GM12878 (cell line): ENCODE measurements at regions not wholly inside any gene's neighbourhood (a gene's known extent, or its start where the extent isn't known, plus 50 kb on each side); places are given as distances from the start of the nearest gene placed in this dataset.

Experiments used
- ATAC-seq: fragments of 200-7000 bp; cut with Tn5 transposase; 3 replicates; pipeline ENCODE4 v1.9.1; 2020; ENCODE audit warnings: mild to moderate bottlenecking, moderate library complexity
- BruUV-seq: library from RNA; stranded (reverse); fragments of 400-500 nt; replicated peaks from 2 replicates; lab custom pipeline; 2021; lab: Mats Ljungman, UMichigan
- CTCF ChIA-PET: fragments of 300-600 bp; sonication (Branson Sonifier 250); formaldehyde crosslinking; extraction: SDS; loops from one replicate; lab custom pipeline; 2021; ENCODE audit warnings: inconsistent platforms; lab: Yijun Ruan, JAX
- POLR2A ChIA-PET: fragments of 350-600 bp; formaldehyde crosslinking; extraction: SDS; loops from one replicate; lab custom pipeline; 2021; ENCODE audit warnings: inconsistent platforms; lab: Charles Lee
- RAD21 ChIA-PET: fragments of 300-600 bp; sonication (Branson Sonifier 250); formaldehyde crosslinking; loops from one replicate; lab custom pipeline; 2023; ENCODE audit warnings: antibody characterized with exemption; ENCODE audit not compliant: unreplicated experiment; lab: Charles Lee
- SMC1A ChIA-PET: fragments of 300-600 bp; sonication (Branson Sonifier 250); formaldehyde crosslinking; loops from one replicate; lab custom pipeline; 2023; ENCODE audit not compliant: unreplicated experiment, uncharacterized antibody; lab: Charles Lee
- DNase-seq: peaks from one replicate; pipeline ENCODE4 v3.0.0-alpha.2; 2011; ENCODE audit warnings: low read depth, low spot score
- FAIRE-seq: peaks from 3 replicates; lab custom pipeline; 2011; peaks lifted over from hg19 to GRCh38; lab: Jason Lieb, UNC
- H2AFZ ChIP-seq: 2 replicates; pipeline ENCODE4 v1.6.0; 2011; ENCODE audit warnings: low read depth, low read length, control low read depth; ENCODE audit not compliant: control insufficient read depth
- H3K27ac ChIP-seq: 2 replicates; pipeline ENCODE4 v1.5.1; 2011; ENCODE audit warnings: control low read depth; ENCODE audit not compliant: control insufficient read depth, insufficient read depth
- H3K27me3 ChIP-seq, 2 experiments: replicated peaks in 1 of 2; 2 replicates each; pipeline versions ENCODE4 v1.6.0 to v1.6.1; 2011; ENCODE audit warnings: low read length in 1 of 2; ENCODE audit not compliant: control insufficient read depth in 2 of 2, insufficient read depth in 2 of 2
- H3K36me3 ChIP-seq, 2 experiments: 2 replicates each; pipeline ENCODE4 v1.5.1; 2011; ENCODE audit warnings: low read length in 1 of 2; ENCODE audit not compliant: control insufficient read depth in 2 of 2, insufficient read depth in 2 of 2
- H3K4me1 ChIP-seq: 2 replicates; pipeline ENCODE4 v1.6.1; 2011; ENCODE audit warnings: mild to moderate bottlenecking, low read length, moderate library complexity, mixed read lengths; ENCODE audit not compliant: control insufficient read depth, insufficient read depth
- H3K4me2 ChIP-seq: 2 replicates; pipeline ENCODE4 v1.6.0; 2011; ENCODE audit warnings: control low read depth; ENCODE audit not compliant: control insufficient read depth, insufficient read depth
- H3K4me3 ChIP-seq: fragments of 200-600 bp; sonication (generic); 2 replicates; pipeline ENCODE4 v1.5.1; 2016
- H3K79me2 ChIP-seq: 2 replicates; pipeline ENCODE4 v1.6.0; 2011; ENCODE audit warnings: low read length; ENCODE audit not compliant: control insufficient read depth, insufficient read depth
- H3K9ac ChIP-seq: 2 replicates; pipeline ENCODE4 v1.8.0; 2011; ENCODE audit warnings: low read length, control low read depth, mixed read lengths; ENCODE audit not compliant: control insufficient read depth, insufficient read depth
- H3K9me3 ChIP-seq: replicated peaks from 3 replicates; pipeline ENCODE4 v1.5.1; 2011; ENCODE audit warnings: mild to moderate bottlenecking, low read length; ENCODE audit not compliant: control insufficient read depth, insufficient read depth
- H4K20me1 ChIP-seq: 2 replicates; pipeline ENCODE4 v1.6.0; 2011; ENCODE audit not compliant: control insufficient read depth, insufficient read depth
- BRCA1 ChIP-seq: IDR thresholded peaks from 2 replicates; pipeline ENCODE4 v1.6.1; 2011; ENCODE audit warnings: low read depth, low read length, improper control_type of control experiment
- EZH2 ChIP-seq: IDR thresholded peaks from 2 replicates; pipeline ENCODE4 v1.6.1; 2012; ENCODE audit warnings: low read depth, mild to moderate bottlenecking, control low read depth, inconsistent platforms, low read length, borderline replicate concordance; ENCODE audit not compliant: control insufficient read depth
- KAT2A ChIP-seq: conservative IDR thresholded peaks from 2 replicates; pipeline ENCODE4 v1.6.1; 2011; ENCODE audit warnings: low read depth, low read length; ENCODE audit not compliant: control insufficient read depth
- MYC ChIP-seq: IDR thresholded peaks from 2 replicates; pipeline ENCODE4 v1.6.1; 2011; ENCODE audit warnings: mild to moderate bottlenecking, low read length, moderate library complexity, inconsistent platforms; ENCODE audit not compliant: insufficient read depth, insufficient replicate concordance, insufficient read length, severe bottlenecking
- NFIC ChIP-seq: IDR thresholded peaks from 2 replicates; pipeline ENCODE4 v1.6.1; 2012; ENCODE audit warnings: low read depth, mild to moderate bottlenecking, inconsistent platforms, low read length, moderate library complexity
- PAX5 ChIP-seq: IDR thresholded peaks from 2 replicates; pipeline ENCODE4 v1.6.1; 2011; ENCODE audit warnings: low read depth, low read length, borderline replicate concordance
- RAD21 ChIP-seq: IDR thresholded peaks from 2 replicates; pipeline ENCODE4 v1.6.1; 2011; ENCODE audit warnings: mild to moderate bottlenecking, low read depth, low read length, moderate library complexity; ENCODE audit not compliant: insufficient read depth
- SRF ChIP-seq, 2 experiments: IDR thresholded peaks; 2 replicates each; pipeline ENCODE4 v1.6.1; 2011; ENCODE audit warnings: low read depth in 2 of 2, low read length in 2 of 2, mild to moderate bottlenecking in 1 of 2, moderate library complexity in 1 of 2
- whole genome bisulfite sequencing: methylation state at CpG from one replicate; pipeline ENCODE4 v1.1.6; 2016; ENCODE audit warnings: low lambda C conversion rate; ENCODE audit not compliant: insufficient replicate concordance, insufficient coverage; ENCODE audit errors: missing lambda C conversion rate; 5-methylcytosine and 5-hydroxymethylcytosine counted together
- in situ Hi-C: fragments of 300-500 bp; cut with MboI; formaldehyde crosslinking; loops from 9 replicates; pipeline ENCODE4 v1.14.3; 2018; ENCODE audit warnings: mixed read lengths
- intact Hi-C: fragments of 100-400 bp; cut with micrococcal nuclease; formaldehyde crosslinking; loops from one replicate; pipeline ENCODE4 v1.14.2; 2022; ENCODE audit not compliant: unreplicated experiment
- TF ChIP-seq, protein P1 (sequence below): fragments of 450-650 bp; IDR thresholded peaks from 2 replicates; pipeline ENCODE4 v1.6.1; 2017; ENCODE audit warnings: mild to moderate bottlenecking, moderate library complexity

DNA sequence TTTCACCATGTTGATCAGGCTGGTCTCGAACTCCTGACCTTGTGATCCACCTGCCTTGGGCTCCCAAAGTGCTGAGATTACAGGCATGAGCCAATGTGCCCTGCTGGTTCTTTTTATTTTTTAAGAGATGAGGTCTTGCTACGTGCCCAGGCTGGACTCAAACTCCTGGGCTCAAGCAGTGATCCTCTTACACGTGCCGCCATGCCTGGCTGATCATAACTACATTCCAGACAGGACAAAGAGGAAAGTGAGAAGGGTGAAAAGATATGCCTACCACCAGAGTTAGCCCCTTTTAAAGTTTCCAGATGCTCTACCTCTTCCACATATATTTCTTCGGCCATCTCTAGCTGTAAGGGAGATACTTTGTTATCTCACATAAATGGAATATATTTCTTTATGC is 79.7 kb upstream of the SOX13 start:
- no peak for DNase-seq
- ChIA-PET CTCF (interaction anchor here (0.7 kb wide), 1 partner anchor 307 kb away, joined by 3 read pairs; no protein-coding TSS in a partner anchor), POLR2A (no interaction called here), SMC1A (no interaction called here), RAD21 (no interaction called here)
- intact Hi-C loops = no loop called here
- no TSS peak for BruUV-seq
- H3K4me1 ChIP-seq = no peaks in the 10 kb centered on the region
- WGBS = 50% methylated on average over 5 of the region's 5 CpGs
- H3K4me3 ChIP-seq = no peak overlapping the region
- ATAC-seq = no peak
- in situ Hi-C loops = no loop called here
- H2AFZ ChIP-seq = no peak overlapping the region
- H3K4me2 ChIP-seq = no peak overlapping the region
- H3K27ac ChIP-seq = no peak overlapping the region
- H3K9me3 ChIP-seq = no peaks in the 10 kb centered on the region
- H3K27me3 ChIP-seq = no peaks in the 10 kb centered on the region
- no peaks in the 10 kb centered on the region for H3K36me3 ChIP-seq
- H3K9ac ChIP-seq = no peak overlapping the region
- TF ChIP-seq NFIC = no peak
- H3K79me2 ChIP-seq = no peaks in the 10 kb centered on the region
- H4K20me1 ChIP-seq = no peaks in the 10 kb centered on the region
- no peak for FAIRE-seq

DNA sequence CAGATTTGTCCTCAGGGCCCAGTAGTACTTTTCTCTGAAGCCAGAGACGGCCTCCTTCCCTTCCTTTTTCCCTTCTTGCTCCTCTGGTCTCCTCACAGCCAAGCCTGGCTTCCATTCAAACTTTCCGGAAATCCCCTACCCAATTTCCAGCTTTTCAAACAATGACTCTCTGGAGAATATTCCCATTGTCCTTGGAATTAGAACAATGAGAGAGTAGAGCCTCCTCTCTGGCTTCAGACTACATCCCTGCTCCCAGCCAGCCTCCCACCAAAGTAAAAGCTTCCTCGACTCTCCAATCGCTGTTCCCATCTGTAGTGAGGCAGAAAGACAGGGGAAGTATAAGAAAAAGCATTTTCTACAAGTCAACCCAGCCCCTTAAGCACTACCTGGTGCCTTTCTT is 77.7 kb upstream of the SOX13 start:
- ChIA-PET CTCF (no interaction called here), POLR2A (no interaction called here), RAD21 (no interaction called here), SMC1A (no interaction called here)
- BruUV-seq = no TSS peak
- Histone ChIP-seq H3K4me2 (no peak overlapping the region), H2AFZ (no peak overlapping the region), H3K4me1 (no peaks in the 10 kb centered on the region), H3K27me3 (no peaks in the 10 kb centered on the region), H3K27ac (no peak overlapping the region), H3K79me2 (no peaks in the 10 kb centered on the region), H4K20me1 (no peaks in the 10 kb centered on the region), H3K9me3 (no peaks in the 10 kb centered on the region), H3K36me3 (no peaks in the 10 kb centered on the region), H3K9ac (no peak overlapping the region), H3K4me3 (no peak overlapping the region)
- 19% methylated on average over 4 of the region's 4 CpGs for WGBS
- no peak for DNase-seq
- in situ Hi-C loops = no loop called here
- FAIRE-seq = no peak
- no peak for TF ChIP-seq BRCA1
- no peak for TF ChIP-seq KAT2A
- TF ChIP-seq SRF (IDR thresholded peaks at IDR 0.05; ENCODE audit: low read depth in 2 of 2, low read length in 2 of 2) = no peak
- TF ChIP-seq, protein P1, sequence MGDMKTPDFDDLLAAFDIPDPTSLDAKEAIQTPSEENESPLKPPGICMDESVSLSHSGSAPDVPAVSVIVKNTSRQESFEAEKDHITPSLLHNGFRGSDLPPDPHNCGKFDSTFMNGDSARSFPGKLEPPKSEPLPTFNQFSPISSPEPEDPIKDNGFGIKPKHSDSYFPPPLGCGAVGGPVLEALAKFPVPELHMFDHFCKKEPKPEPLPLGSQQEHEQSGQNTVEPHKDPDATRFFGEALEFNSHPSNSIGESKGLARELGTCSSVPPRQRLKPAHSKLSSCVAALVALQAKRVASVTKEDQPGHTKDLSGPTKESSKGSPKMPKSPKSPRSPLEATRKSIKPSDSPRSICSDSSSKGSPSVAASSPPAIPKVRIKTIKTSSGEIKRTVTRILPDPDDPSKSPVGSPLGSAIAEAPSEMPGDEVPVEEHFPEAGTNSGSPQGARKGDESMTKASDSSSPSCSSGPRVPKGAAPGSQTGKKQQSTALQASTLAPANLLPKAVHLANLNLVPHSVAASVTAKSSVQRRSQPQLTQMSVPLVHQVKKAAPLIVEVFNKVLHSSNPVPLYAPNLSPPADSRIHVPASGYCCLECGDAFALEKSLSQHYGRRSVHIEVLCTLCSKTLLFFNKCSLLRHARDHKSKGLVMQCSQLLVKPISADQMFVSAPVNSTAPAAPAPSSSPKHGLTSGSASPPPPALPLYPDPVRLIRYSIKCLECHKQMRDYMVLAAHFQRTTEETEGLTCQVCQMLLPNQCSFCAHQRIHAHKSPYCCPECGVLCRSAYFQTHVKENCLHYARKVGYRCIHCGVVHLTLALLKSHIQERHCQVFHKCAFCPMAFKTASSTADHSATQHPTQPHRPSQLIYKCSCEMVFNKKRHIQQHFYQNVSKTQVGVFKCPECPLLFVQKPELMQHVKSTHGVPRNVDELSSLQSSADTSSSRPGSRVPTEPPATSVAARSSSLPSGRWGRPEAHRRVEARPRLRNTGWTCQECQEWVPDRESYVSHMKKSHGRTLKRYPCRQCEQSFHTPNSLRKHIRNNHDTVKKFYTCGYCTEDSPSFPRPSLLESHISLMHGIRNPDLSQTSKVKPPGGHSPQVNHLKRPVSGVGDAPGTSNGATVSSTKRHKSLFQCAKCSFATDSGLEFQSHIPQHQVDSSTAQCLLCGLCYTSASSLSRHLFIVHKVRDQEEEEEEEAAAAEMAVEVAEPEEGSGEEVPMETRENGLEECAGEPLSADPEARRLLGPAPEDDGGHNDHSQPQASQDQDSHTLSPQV = no peak
- TF ChIP-seq RAD21 = no peak
- no peak for TF ChIP-seq EZH2
- TF ChIP-seq MYC = no peak
- no peak for TF ChIP-seq PAX5
- no peak for ATAC-seq
- intact Hi-C loops = no loop called here
